ENCODE measurements at regions not wholly inside any gene's neighbourhood (a gene's known extent, or its start where the extent isn't known, plus 50 kb on each side); places are given as distances from the start of the nearest gene placed in this dataset.

GRCh38 chr1:193971595-193971994 is 785.2 kb upstream of the B3GALT2 start:
- TF ChIP-seq CTCF (conservative IDR thresholded peaks at IDR 0.05; ENCODE audit: low read length) (no peak), EZH2phosphoT487 (IDR thresholded peaks at IDR 0.05; ENCODE audit: borderline replicate concordance) (no peak)

All from Loucy (cell line).